ENCODE measurements at regions not wholly inside any gene's neighbourhood (a gene's known extent, or its start where the extent isn't known, plus 50 kb on each side); places are given as distances from the start of the nearest gene placed in this dataset.

GRCh38 chr5:32514806-32515205 is 70.3 kb upstream of the ZFR start:
- H3K9me3 Mint-ChIP-seq, result no peaks in the 10 kb centered on the region
- H3K4me3 Mint-ChIP-seq, result no peak overlapping the region
- POLR2A ChIA-PET, result no interaction called here

DNA sequence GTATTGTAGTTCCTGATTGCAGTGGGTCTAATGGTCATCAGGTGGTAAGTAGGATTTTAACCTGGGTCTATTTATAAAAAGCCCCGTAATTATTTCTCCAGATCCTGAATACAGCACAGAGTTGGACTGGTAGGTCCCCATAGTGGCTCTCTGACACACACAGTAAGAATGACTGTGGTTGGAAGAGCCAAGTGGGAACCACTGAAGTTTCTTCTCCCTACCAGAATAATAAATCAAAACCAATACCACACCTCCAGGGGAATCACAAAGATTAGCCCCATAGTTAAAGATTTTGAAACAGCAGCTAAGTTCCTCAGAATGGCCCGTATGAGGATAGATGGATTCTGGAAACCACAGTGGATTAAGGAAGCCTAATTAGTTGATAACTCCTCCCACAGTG is 68.4 kb upstream of the ZFR start:
- ChIA-PET POLR2A (interaction anchor here (1.2 kb wide), 1 partner anchor 77 kb away, joined by 3 read pairs; no protein-coding TSS in a partner anchor), CTCF (no interaction called here)
- Mint-ChIP-seq H3K4me1 (ENCODE audit: low read depth) (no peaks in the 10 kb centered on the region), H3K36me3 (ENCODE audit: low read depth) (no peaks in the 10 kb centered on the region), H3K27ac (no peak overlapping the region), H3K27me3 (no peaks in the 10 kb centered on the region), H3K9me3 (no peaks in the 10 kb centered on the region), H3K4me3 (no peak overlapping the region)
- intact Hi-C loops (cut with micrococcal nuclease), result no loop called here
- TF ChIP-seq, protein P1, sequence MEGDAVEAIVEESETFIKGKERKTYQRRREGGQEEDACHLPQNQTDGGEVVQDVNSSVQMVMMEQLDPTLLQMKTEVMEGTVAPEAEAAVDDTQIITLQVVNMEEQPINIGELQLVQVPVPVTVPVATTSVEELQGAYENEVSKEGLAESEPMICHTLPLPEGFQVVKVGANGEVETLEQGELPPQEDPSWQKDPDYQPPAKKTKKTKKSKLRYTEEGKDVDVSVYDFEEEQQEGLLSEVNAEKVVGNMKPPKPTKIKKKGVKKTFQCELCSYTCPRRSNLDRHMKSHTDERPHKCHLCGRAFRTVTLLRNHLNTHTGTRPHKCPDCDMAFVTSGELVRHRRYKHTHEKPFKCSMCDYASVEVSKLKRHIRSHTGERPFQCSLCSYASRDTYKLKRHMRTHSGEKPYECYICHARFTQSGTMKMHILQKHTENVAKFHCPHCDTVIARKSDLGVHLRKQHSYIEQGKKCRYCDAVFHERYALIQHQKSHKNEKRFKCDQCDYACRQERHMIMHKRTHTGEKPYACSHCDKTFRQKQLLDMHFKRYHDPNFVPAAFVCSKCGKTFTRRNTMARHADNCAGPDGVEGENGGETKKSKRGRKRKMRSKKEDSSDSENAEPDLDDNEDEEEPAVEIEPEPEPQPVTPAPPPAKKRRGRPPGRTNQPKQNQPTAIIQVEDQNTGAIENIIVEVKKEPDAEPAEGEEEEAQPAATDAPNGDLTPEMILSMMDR (IDR thresholded peaks at IDR 0.05), result no peak
- no peak for DNase-seq
- ATAC-seq, result no peak

More at GRCh38 chr5:32514806-32515205, 70.3 kb upstream of the ZFR start:
- TF ChIP-seq, protein P1 (IDR thresholded peaks at IDR 0.05), result no peak
- Mint-ChIP-seq H3K27me3 (no peaks in the 10 kb centered on the region), H3K36me3 (ENCODE audit: low read depth) (no peaks in the 10 kb centered on the region), H3K27ac (no peak overlapping the region), H3K4me1 (ENCODE audit: low read depth) (no peaks in the 10 kb centered on the region)
- ATAC-seq (no peak), DNase-seq (no peak)
- CTCF ChIA-PET, result interaction anchor here (1.0 kb wide), 1 partner anchor 25 kb away, joined by 3 read pairs; no protein-coding TSS in a partner anchor
- intact Hi-C loops (cut with micrococcal nuclease), result no loop called here

DNA sequence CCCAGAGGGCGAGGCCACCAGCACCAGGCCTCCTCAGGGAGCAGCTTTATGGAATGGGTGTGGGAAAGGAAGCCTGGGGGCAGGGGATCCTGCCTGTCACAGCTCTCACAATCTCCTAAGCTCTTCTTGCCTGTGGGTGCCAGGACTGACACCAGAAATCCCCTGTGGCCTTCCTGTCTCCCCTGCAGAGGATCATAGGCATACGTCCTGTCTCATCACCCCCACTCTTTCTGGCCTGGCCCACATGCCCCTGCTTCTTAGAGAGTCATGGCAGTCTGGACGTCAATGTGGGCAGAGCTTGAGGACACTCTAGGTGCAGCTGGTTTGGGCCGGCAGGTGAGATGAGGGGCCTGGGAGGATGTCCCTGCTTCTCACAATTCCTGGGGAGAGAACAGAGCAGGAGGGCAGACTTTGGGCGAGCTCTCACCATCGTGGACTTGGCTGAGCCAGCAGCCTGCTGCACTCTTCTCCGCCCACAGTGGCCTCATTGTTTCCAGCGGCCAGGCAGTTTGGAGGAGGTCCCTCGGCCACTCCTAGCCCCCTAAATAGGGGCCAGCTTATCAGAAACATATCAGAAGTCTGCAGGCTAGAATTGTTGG is 67.3 kb upstream of the ZFR start:
- H3K27ac Mint-ChIP-seq, result no peak overlapping the region
- H3K4me1 Mint-ChIP-seq (ENCODE audit: low read depth), result no peaks in the 10 kb centered on the region
- CTCF ChIA-PET, result interaction anchor here (1.3 kb wide), 1 partner anchor 18 kb away, joined by 3 read pairs; no protein-coding TSS in a partner anchor

GRCh38 chr5:32510860-32511259 is 66.3 kb upstream of the ZFR start:
- POLR2A ChIA-PET, result no interaction called here

More for the DNA sequence above, 67.3 kb upstream of the ZFR start:
- no peaks in the 10 kb centered on the region for H3K36me3 Mint-ChIP-seq (ENCODE audit: low read depth)
- H3K27me3 Mint-ChIP-seq, result no peaks in the 10 kb centered on the region
- peak; percentile 83 for ATAC-seq
- intact Hi-C loops (cut with micrococcal nuclease), result no loop called here
- POLR2A ChIA-PET, result interaction anchor here (1.2 kb wide), 1 partner anchor 78 kb away, joined by 3 read pairs; no protein-coding TSS in a partner anchor
- DNase-seq, result peak; percentile 23
- H3K9me3 Mint-ChIP-seq, result no peaks in the 10 kb centered on the region
- TF ChIP-seq, protein P1 (IDR thresholded peaks at IDR 0.05), result no peak
- H3K4me3 Mint-ChIP-seq, result no peak overlapping the region

More at GRCh38 chr5:32510860-32511259, 66.3 kb upstream of the ZFR start:
- Mint-ChIP-seq H3K4me1 (ENCODE audit: low read depth) (no peaks in the 10 kb centered on the region), H3K27ac (no peak overlapping the region), H3K36me3 (ENCODE audit: low read depth) (no peaks in the 10 kb centered on the region), H3K4me3 (no peak overlapping the region), H3K27me3 (no peaks in the 10 kb centered on the region), H3K9me3 (no peaks in the 10 kb centered on the region)
- intact Hi-C loops (cut with micrococcal nuclease), result no loop called here
- DNase-seq, result no peak
- TF ChIP-seq, protein P1 (IDR thresholded peaks at IDR 0.05), result no peak
- CTCF ChIA-PET, result interaction anchor here (1.3 to 1.9 kb wide), 2 partner anchors 19 to 21 kb away, joined by 3 to 8 read pairs; no protein-coding TSS in a partner anchor
- ATAC-seq, result no peak
